ENCODE measurements at regions not wholly inside any gene's neighbourhood (a gene's known extent, or its start where the extent isn't known, plus 50 kb on each side); places are given as distances from the start of the nearest gene placed in this dataset.

- no peak for DNase-seq
These were observed 82.3 kb downstream of the MYCN start for GRCh38 chr2:16022548-16023240.

- DNase-seq = no peak
These were observed 81.4 kb downstream of the MYCN start for GRCh38 chr2:16021611-16022363.

DNA sequence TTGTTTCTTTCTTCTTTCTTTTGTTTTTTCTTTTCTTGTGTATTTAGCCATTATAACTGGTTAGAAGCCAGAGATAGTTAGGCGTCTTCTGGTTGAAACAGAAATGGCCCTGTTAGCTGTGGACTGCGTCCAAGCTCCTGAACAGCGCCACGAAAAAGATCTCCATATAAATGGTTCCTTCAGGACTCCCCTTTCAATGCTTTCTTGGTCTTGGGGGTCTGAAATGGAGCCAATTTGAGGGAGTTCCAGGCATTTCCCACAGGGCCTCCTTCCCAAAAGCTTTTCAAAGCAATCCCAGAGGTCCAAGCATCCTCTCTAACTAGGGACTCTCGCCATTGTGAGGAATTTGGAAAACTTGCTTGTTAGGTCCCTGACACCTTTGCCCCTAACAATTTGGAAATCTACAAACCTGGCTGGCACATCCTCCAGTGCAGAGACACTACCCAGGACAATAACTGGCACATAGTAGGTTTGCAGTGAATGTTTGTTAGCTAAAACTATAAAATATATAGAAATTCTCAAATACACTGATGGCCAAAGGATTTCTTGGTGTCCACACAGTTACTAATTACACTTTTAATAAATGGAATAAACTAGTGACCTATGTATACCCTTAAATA, 80.1 kb downstream of the MYCN start:
- DNase-seq = no peak

DNA sequence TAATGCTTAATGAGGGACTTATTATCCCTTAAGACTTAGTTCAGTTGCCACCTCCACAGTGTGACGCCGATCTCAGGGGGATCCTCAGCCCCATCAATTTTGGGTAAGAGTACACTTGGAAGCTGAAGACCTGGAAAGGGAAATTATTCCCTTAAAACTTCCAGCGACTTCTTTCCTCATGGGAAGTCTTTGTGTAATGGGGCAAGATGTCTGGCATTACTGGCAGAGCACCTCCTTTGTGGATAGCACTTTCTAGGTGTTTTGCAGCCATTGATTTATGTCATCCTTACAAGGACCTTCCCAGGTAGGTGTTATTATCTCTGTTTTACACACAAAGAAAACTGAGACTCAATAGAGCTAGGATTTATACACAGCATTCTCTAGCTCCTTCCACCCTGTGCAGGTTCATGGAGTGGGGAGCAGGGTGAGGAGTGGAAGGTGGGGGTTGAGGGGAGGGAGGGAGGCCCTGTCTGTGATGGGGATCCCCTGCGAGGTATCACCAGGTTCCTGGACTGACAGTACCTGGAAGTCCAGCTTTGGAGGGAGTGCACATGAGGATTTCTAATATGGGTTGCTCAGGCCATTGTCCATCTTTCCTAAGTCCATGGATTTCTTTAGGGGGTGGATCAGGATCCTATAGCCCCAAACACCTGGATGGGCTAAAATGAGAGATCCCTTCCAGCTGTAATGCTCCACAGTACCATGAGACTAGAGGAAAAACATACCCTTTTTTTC, 79.4 kb downstream of the MYCN start:
- DNase-seq = no peak

GRCh38 chr2:16019060-16019480, 78.7 kb downstream of the MYCN start:
- no peak for DNase-seq

DNA sequence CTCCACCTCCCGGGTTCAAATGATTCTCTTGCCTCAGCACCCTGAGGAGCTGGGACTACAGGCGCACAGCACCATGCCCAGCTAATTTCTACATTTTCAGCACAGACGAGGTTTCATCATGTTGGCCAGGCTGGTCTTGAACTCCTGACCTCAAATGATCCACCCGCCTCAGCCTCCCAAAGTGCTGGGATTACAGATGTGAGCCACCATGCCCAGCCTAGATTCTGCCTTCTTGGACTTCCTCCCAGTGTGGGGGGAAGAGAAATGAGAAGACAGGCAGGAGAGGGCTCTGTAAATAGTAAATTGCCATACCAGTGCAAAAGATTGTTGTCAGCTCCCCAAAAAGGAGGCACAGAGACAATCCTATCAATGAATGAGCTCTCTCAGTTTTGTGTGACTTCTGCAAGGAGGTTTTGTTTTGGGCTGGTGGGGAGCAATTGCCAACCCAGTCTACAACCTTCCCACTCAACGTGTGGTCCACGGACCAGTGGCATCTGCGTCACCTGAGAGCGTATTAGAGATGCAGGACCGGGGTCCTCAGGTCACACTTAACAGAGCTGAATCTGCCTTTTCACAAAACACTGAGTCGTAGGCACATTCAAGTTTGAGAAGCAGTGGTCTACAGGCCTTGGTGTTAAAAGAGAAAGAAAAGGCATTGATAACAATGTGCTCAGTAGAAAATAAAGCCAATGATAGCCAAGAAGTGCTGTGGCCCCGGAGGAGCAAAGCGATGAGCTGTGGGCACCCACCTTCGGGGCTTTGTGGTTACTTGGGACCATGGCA, 78.1 kb downstream of the MYCN start:
- no peak for DNase-seq

DNA sequence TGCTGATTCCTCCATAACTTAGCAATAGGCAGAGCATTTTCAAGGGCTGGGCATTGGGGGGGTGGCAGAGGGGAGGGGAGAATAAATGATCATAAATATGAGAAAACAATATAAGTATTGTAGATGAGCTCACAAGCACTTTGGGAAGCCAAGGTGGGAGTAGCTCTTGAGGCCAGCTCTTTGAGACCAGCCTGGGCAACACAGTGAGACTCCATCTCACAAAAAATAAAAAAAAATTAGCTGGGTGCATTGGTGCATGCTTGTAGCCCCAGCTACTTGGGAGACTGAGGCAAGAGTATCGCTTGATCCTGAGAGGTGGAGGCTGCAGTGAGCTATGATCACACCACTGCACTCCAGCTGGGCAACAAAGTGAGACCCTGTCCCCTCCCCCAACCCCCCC, 75.9 kb downstream of the MYCN start:
- no peak for DNase-seq

DNA sequence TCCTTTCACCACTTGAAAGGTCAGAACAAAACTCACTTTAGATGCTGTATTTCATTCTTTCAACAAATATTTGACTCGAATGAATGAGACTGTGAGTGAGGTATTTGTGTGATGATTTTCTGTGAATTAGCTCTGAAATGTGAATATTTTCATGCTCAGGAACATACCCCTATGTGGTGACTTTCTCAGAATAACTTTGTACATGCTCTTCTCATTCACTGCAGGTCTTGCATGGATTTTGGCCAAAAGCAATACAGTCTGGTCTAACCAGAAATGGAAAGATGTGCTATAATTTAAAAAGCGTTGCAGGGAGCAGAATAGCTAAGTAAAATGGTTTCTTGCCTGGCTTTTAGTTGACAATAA, 75.5 kb downstream of the MYCN start:
- no peak for DNase-seq

DNA sequence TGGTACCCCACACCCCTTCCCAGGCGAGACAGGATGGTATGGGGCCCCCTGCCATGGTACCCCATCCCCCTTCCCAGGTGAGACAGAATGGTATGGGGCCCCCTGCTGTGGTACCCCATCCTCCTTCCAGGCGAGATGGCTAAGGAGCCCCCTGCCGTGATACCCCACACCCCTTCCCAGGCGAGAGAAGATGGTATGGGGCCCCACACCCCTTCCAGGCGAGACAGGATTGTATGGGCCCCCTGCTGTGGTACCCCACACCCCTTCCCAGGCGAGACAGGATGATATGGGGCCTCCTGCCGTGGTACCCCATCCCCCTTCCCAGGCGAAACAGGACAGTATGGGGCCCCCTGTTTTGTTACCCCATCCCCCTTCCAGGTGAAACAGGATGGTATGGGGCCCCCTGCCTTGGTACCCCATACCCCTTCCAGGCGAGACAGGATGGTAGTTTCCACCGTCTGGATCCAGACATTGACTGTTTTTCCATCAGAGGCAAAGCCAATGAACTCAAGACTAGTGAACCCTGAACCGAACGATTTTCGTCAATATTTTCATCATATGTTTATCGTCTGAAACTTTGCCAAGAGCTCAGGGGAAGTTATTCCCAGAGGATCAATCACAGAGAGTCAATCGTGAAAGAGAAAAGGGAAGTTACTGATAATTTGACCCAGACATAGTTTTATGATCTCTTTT, 75.0 kb downstream of the MYCN start:
- DNase-seq = no peak

- no peak for DNase-seq
These were observed 74.5 kb downstream of the MYCN start for GRCh38 chr2:16014802-16015201.

DNA sequence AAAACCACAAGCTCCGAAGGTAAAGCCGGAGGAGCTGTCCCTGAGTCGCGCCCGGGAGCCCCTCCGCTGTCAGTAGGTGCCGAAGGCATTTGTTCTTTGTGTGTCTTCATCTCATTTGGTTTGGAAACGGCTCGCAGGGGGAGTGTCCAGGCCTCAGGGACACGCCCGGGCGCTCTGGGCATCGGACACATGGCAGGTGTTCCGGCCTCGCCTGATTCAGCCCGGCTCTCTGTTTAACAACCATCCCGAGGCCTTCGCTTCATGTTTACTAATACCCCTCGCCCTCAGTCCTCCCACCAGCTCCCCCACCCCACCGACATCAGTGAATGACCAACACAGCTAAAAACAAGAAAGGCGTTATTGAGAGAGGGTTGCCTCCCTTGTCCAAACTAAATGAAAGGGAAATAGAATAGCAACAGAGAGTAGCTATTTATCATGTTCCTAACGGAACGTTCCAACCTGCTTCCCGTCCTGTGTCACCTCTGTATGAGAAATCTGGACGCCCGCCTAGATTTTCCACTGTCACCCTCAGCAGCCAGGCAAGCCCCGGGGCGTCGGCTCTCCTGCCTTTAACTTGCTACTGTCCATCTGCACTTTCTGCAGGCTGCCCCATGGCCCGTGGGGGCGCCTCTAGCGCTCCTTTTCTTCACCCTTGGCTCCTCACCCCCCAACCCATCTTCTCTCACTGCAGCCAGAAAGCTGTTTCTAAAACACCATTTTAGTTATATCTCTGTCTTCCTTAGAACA, 73.9 kb downstream of the MYCN start:
- no peak for DNase-seq

- DNase-seq = no peak
These were observed 73.1 kb downstream of the MYCN start for GRCh38 chr2:16013359-16013911.

- peak; percentile 65 for DNase-seq
These were observed 72.4 kb downstream of the MYCN start for GRCh38 chr2:16012626-16013358.

- DNase-seq = no peak
These were observed 71.8 kb downstream of the MYCN start for GRCh38 chr2:16012029-16012596.

DNA sequence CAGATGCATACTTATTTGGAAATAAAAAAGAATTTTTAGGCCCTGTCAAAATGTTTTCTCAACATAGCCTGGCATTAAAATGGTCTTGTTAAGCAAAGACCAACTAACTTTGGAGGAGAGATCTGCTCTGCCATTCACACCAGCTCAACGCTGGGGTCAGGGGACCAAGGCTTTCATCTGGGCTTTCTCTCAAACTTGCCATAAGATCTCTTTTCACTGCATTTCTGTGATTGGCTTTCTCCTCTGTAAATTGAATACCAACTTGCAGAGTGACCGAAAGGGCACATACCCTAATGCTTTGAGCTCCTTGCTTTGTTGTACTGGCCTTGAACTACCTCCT, 71.2 kb downstream of the MYCN start:
- DNase-seq = no peak

GRCh38 chr2:16010951-16011620, 70.7 kb downstream of the MYCN start:
- DNase-seq = no peak

DNA sequence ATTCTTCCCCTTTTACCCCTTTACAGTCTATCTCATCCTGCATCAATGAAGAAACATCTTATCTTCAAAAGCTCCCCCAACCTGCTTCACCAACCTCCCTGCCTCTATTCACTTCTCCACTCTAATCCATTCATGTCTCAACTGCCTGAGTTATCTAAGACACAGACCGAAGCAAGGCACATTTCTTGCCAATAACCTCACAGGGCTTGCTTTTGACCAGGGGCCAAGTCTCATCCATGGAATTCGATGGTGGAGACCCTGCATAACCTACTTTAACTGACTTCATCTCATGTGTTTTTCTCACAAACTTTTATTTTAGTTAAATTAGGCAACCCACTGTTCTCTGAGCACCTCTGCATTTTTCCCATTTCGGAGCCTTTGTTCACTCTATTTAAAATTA, 69.7 kb downstream of the MYCN start:
- no peak for DNase-seq

- DNase-seq = no peak
These were observed 69.2 kb downstream of the MYCN start for GRCh38 chr2:16009560-16009959.

- no peak for DNase-seq
These were observed 68.5 kb downstream of the MYCN start for GRCh38 chr2:16008856-16009255.
